Psoas muscle (tissue), 7 donors: ENCODE measurements at regions not wholly inside any gene's neighbourhood (a gene's known extent, or its start where the extent isn't known, plus 50 kb on each side); places are given as distances from the start of the nearest gene placed in this dataset.

Experiments used
- ATAC-seq, 4 donors: fragments of 200-7000 bp; cut with Tn5 transposase; one replicate each; pipeline ENCODE4 v1.9.1; 2020; ENCODE audit warnings: moderate library complexity in 3 of 4, mild to moderate bottlenecking in 2 of 4
- DNase-seq, 2 donors: peaks; one replicate each; pipeline ENCODE4 v3.0.0-alpha.2; 2020
- H3K27ac ChIP-seq: fragments of 200-600 bp; one replicate; pipeline ENCODE4 v1.8.0; 2022
- H3K27me3 ChIP-seq, 3 donors: fragments of 200-600 bp in 1 of 3; one replicate each; pipeline versions ENCODE4 v1.6.1 to v1.8.0; 2013 to 2022; ENCODE audit warnings: low read length in 2 of 3, mild to moderate bottlenecking in 2 of 3, moderate library complexity in 1 of 3; ENCODE audit not compliant: insufficient read depth in 3 of 3
- H3K36me3 ChIP-seq, 2 donors: fragments of 200-600 bp in 1 of 2; one replicate each; pipeline versions ENCODE4 v1.6.1 to v1.8.0; 2013 to 2022; ENCODE audit warnings: low read depth in 1 of 2, mild to moderate bottlenecking in 1 of 2, moderate library complexity in 1 of 2; ENCODE audit not compliant: insufficient read depth in 1 of 2
- H3K4me1 ChIP-seq: fragments of 200-600 bp; one replicate; pipeline ENCODE4 v1.8.0; 2022
- H3K4me3 ChIP-seq: fragments of 200-600 bp; one replicate; pipeline ENCODE4 v1.8.0; 2022; ENCODE audit warnings: mild to moderate bottlenecking
- H3K9me3 ChIP-seq: fragments of 200-600 bp; one replicate; pipeline ENCODE4 v1.8.0; 2022
- CTCF ChIP-seq: fragments of 200-600 bp; IDR thresholded peaks from one replicate; pipeline ENCODE4 v1.8.0; 2022; ENCODE audit warnings: antibody characterized with exemption
- WGBS, 3 donors: extraction: QIAGEN DNeasy Blood & Tissue Kit; methylation state at CpG; one replicate each; pipeline versions ENCODE4 v1.1.6 to v1.1.7; 2013; 5-methylcytosine and 5-hydroxymethylcytosine counted together
- intact Hi-C, 2 donors: fragments of 100-400 bp; cut with DNase I; formaldehyde crosslinking; loops; one replicate each; pipeline versions ENCODE4 v1.11.0 to v1.14.2; 2022
- donor health status: healthy with polysubstance abuse.
- donor health status: DM: no; HTN: no; CAD: no; lungs with moderate emphysema.
- donor health status: Bipolar disorder and iron deficiency.
- donor health status: healthy.
- donor health status: DM: yes; HTN: yes; CAD: no.
- donor health status: DM: no; HTN: no; CAD: no.
- donor health status: DM: yes; HTN: yes; CAD: no.

- Histone ChIP-seq H3K27me3 (no peaks in the 10 kb centered on the region), H3K4me1 (no peaks in the 10 kb centered on the region), H3K36me3 (no peaks in the 10 kb centered on the region), H3K27ac (no peak overlapping the region), H3K4me3 (no peak overlapping the region), H3K9me3 (no peaks in the 10 kb centered on the region)
- DNase-seq = no peak
- ATAC-seq = no peak
- intact Hi-C loops = no loop called here
- no peak for TF ChIP-seq CTCF
- WGBS, 3 donors = 39 to 55% (median 44%) methylated on average over 3 of the region's 3 CpGs
These were observed 74.4 kb upstream of the PPP1R3C start for GRCh38 chr10:91707236-91707635.

DNA sequence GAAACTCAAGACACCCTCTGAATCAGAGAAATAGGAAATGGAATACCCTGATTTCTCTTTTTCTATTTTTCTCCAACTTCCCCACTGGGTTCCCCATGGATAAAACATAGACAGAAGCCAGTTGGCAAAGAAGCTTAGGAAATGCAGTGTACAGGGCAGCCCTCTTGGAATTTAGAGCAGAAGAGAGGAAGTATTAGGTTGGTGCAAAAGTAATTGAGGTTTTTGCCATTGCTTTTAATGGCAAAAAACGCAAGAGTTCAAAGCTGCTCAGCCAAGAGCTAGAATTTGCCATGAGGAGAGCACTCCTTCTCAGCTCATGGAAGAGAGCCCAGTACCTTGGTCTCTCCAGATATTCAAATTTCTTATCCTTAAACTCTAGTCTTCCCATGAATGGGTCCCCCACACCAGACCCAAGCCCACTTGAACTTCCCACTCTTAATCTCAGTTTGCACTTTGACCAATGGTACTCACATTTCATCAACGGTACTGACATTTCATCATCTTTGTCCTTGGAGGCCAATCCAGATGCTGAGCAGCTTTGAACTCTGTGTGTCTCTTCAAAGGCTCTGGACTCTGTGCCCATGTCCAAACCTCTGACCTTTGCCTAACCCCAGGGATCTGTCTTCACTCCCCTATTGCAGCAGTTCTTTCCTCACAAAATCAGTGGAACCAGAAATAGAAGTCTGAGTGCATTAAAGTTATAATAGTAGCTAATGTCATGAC is 73.2 kb upstream of the PPP1R3C start:
- no peaks in the 10 kb centered on the region for H3K27me3 ChIP-seq
- H3K27ac ChIP-seq = no peak overlapping the region
- no peaks in the 10 kb centered on the region for H3K36me3 ChIP-seq
- 60 to 65% (median 62%) methylated on average over 2 of the region's 2 CpGs for WGBS, 3 donors
- no peaks in the 10 kb centered on the region for H3K9me3 ChIP-seq
- no peak overlapping the region for H3K4me3 ChIP-seq
- peak in 2 of 4 donors; percentile 43 to 50 for ATAC-seq
- TF ChIP-seq CTCF = no peak
- intact Hi-C loops = no loop called here
- H3K4me1 ChIP-seq = no peaks in the 10 kb centered on the region
- no peak for DNase-seq

- DNase-seq = no peak
- no peaks in the 10 kb centered on the region for H3K9me3 ChIP-seq
- intact Hi-C loops = no loop called here
- H3K27me3 ChIP-seq = no peaks in the 10 kb centered on the region
- no peak overlapping the region for H3K4me3 ChIP-seq
- TF ChIP-seq CTCF = no peak
- no peaks in the 10 kb centered on the region for H3K4me1 ChIP-seq
- no peak overlapping the region for H3K27ac ChIP-seq
- ATAC-seq = no peak
- 53 to 62% (median 60%) methylated on average over 4 of the region's 4 CpGs for WGBS, 3 donors
- H3K36me3 ChIP-seq = no peaks in the 10 kb centered on the region
These were observed 69.7 kb upstream of the PPP1R3C start for GRCh38 chr10:91702620-91703019.

DNA sequence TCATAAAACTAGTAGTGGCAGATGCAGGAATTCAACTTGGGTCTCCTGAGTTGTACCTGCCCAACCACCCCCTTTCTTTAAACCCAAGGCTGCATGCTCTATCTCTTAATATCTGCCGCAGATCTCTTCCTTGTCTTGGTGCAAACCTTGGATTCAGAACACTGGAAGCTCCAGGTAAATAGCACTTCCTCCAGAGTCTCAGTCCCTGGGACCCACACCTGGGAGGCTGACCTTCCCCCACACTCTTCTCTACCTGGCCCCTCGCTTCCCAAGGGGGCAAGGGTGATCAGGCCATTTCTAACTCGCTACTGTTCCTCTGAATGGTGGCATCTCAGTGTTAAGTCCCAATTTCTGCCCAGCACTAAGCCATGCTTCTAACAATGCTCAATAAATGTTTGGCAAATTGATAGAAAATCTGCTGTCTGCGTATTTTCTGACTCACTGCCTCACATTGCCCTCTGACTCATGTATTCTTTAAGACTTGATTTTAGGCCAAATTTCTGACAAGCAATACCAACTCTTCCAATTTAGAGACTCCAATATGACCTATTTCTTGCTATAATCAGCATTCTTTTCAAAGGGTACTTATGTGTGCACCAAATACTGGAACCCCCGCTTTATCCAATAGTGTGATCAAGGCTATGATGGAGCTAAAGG is 68.0 kb upstream of the PPP1R3C start:
- TF ChIP-seq CTCF = no peak
- Histone ChIP-seq H3K36me3 (no peaks in the 10 kb centered on the region), H3K27ac (no peak overlapping the region), H3K4me1 (no peaks in the 10 kb centered on the region), H3K4me3 (no peak overlapping the region), H3K27me3 (no peaks in the 10 kb centered on the region), H3K9me3 (no peaks in the 10 kb centered on the region)
- ATAC-seq = no peak
- no peak for DNase-seq
- intact Hi-C loops = no loop called here
- WGBS, 3 donors = 91 to 93% (median 92%) methylated on average over 5 of the region's 5 CpGs
